Activated gamma-delta T cell treated with Interleukin-2 at 50 U/mL for 16 hours (primary cell): ENCODE measurements at regions not wholly inside any gene's neighbourhood (a gene's known extent, or its start where the extent isn't known, plus 50 kb on each side); places are given as distances from the start of the nearest gene placed in this dataset.
"Not testable (repeated sequence)": the region's sequence is repeated elsewhere in the genome, so short reads cannot be mapped to it uniquely, and the experiment has no call there.

Experiments
- DNase-seq: peaks from one replicate; pipeline ENCODE4 v3.0.0-alpha.2; 2020

- no peak for DNase-seq
Observed at GRCh38 chr22:25281675-25282345, 62.4 kb downstream of the CRYBB2 start.

- no peak for DNase-seq
Observed at GRCh38 chr22:25282346-25282670, 62.9 kb downstream of the CRYBB2 start.

- DNase-seq, result no peak
Observed at GRCh38 chr22:25282671-25283561, 63.5 kb downstream of the CRYBB2 start.

- not testable (repeated sequence) for DNase-seq
Observed at GRCh38 chr22:25288481-25288880, 69.0 kb downstream of the CRYBB2 start.

GRCh38 chr22:25301912-25302311 is 82.5 kb downstream of the CRYBB2 start:
- DNase-seq, result not testable (repeated sequence)

GRCh38 chr22:25309586-25309985 is 90.1 kb downstream of the CRYBB2 start:
- not testable (repeated sequence) for DNase-seq

- DNase-seq, result not testable (repeated sequence)
Observed at GRCh38 chr22:25311924-25312323, 92.5 kb downstream of the CRYBB2 start.

- no peak for DNase-seq
Observed at GRCh38 chr22:25318081-25318823, 98.8 kb downstream of the CRYBB2 start.

GRCh38 chr22:25327018-25327755 is 107.7 kb downstream of the CRYBB2 start:
- no peak for DNase-seq

GRCh38 chr22:25331050-25331449 is 111.6 kb downstream of the CRYBB2 start:
- no peak for DNase-seq

GRCh38 chr22:25331911-25332310 is 112.5 kb downstream of the CRYBB2 start:
- DNase-seq, result not testable (repeated sequence)

- no peak for DNase-seq
Observed at GRCh38 chr22:25332386-25332785, 112.9 kb downstream of the CRYBB2 start.

GRCh38 chr22:25334162-25334490 is 114.7 kb downstream of the CRYBB2 start:
- peak; percentile 12 for DNase-seq

GRCh38 chr22:25334631-25335030 is 115.2 kb downstream of the CRYBB2 start:
- not testable (repeated sequence) for DNase-seq

GRCh38 chr22:25335276-25335675 is 115.8 kb downstream of the CRYBB2 start:
- DNase-seq, result not testable (repeated sequence)

- not testable (repeated sequence) for DNase-seq
Observed at GRCh38 chr22:25340536-25340935, 121.1 kb downstream of the CRYBB2 start.

GRCh38 chr22:25344366-25344765 is 124.9 kb downstream of the CRYBB2 start:
- not testable (repeated sequence) for DNase-seq

GRCh38 chr22:25346859-25347751 is 127.7 kb downstream of the CRYBB2 start:
- no peak for DNase-seq

- no peak for DNase-seq
Observed at GRCh38 chr22:25347752-25348102, 128.3 kb downstream of the CRYBB2 start.

GRCh38 chr22:25348391-25348790 is 129.0 kb downstream of the CRYBB2 start:
- no peak for DNase-seq

GRCh38 chr22:25348996-25349395 is 129.6 kb downstream of the CRYBB2 start:
- DNase-seq, result not testable (repeated sequence)

- DNase-seq, result no peak
Observed at GRCh38 chr22:25350551-25350971, 131.1 kb downstream of the CRYBB2 start.
